ENCODE measurements at regions not wholly inside any gene's neighbourhood (a gene's known extent, or its start where the extent isn't known, plus 50 kb on each side); places are given as distances from the start of the nearest gene placed in this dataset.
"Not testable (repeated sequence)": the region's sequence is repeated elsewhere in the genome, so short reads cannot be mapped to it uniquely, and the experiment has no call there.

- DNase-seq = no peak
These were observed 756.5 kb downstream of the SLITRK1 start for GRCh38 chr13:83125791-83126190.

GRCh38 chr13:83121896-83122295 is 760.4 kb downstream of the SLITRK1 start:
- no peak for DNase-seq

- DNase-seq = no peak
These were observed 765.2 kb downstream of the SLITRK1 start for GRCh38 chr13:83117046-83117445.

- not testable (repeated sequence) for DNase-seq
These were observed 780.6 kb downstream of the SLITRK1 start for GRCh38 chr13:83101574-83102247.

- no peak for DNase-seq
These were observed 782.0 kb downstream of the SLITRK1 start for GRCh38 chr13:83100237-83100636.

- no peak for DNase-seq
These were observed 793.4 kb downstream of the SLITRK1 start for GRCh38 chr13:83088858-83089257.

- DNase-seq = no peak
These were observed 795.3 kb downstream of the SLITRK1 start for GRCh38 chr13:83086948-83087347.

GRCh38 chr13:83086088-83086487 is 796.2 kb downstream of the SLITRK1 start:
- no peak for DNase-seq

- DNase-seq = no peak
These were observed 796.9 kb downstream of the SLITRK1 start for GRCh38 chr13:83085186-83085900.

GRCh38 chr13:83077499-83077898 is 804.8 kb downstream of the SLITRK1 start:
- DNase-seq = no peak

- not testable (repeated sequence) for DNase-seq
These were observed 808.3 kb downstream of the SLITRK1 start for GRCh38 chr13:83073930-83074329.

GRCh38 chr13:83065108-83065507 is 817.2 kb downstream of the SLITRK1 start:
- DNase-seq = peak in 2 of 51 donors; percentile 0 to 4

- DNase-seq = no peak
These were observed 825.2 kb downstream of the SLITRK1 start for GRCh38 chr13:83057119-83057518.

GRCh38 chr13:83056269-83056668 is 826.0 kb downstream of the SLITRK1 start:
- DNase-seq = no peak

- DNase-seq = no peak
These were observed 833.9 kb downstream of the SLITRK1 start for GRCh38 chr13:83048419-83048818.

- no peak for DNase-seq
These were observed 857.2 kb downstream of the SLITRK1 start for GRCh38 chr13:83024955-83025594.

GRCh38 chr13:83024232-83024631 is 858.0 kb downstream of the SLITRK1 start:
- no peak for DNase-seq

- DNase-seq = no peak
These were observed 862.3 kb downstream of the SLITRK1 start for GRCh38 chr13:83019986-83020385.

GRCh38 chr13:83009987-83010386 is 872.3 kb downstream of the SLITRK1 start:
- no peak for DNase-seq

GRCh38 chr13:83008212-83008929 is 873.9 kb downstream of the SLITRK1 start:
- DNase-seq = no peak

- no peak for DNase-seq
These were observed 875.0 kb downstream of the SLITRK1 start for GRCh38 chr13:83007226-83007625.

- DNase-seq = no peak
These were observed 879.1 kb downstream of the SLITRK1 start for GRCh38 chr13:83003185-83003584.
